ENCODE measurements at regions not wholly inside any gene's neighbourhood (a gene's known extent, or its start where the extent isn't known, plus 50 kb on each side); places are given as distances from the start of the nearest gene placed in this dataset.

DNA sequence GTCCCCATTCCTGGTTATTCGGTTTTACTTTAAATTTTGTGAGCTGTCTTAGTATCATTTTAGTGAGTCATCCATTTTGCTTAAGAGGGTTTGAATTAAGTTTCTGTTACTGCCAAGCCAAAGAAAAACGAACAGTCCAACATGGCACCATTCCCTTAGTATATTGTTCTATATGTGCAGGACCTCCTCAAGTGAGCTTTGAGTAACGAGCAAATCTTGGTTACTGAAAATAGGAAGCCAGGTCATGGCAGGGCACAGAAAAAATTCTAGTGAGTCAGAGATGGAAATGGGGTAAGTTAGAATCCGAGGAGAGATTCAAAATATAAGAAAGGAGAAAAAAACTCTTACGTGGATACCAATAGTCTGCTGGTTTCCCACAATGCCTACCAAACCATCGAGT, 292.9 kb downstream of the BAMBI start:
- Mint-ChIP-seq H3K27ac (ENCODE audit: unreplicated experiment) (no peak overlapping the region), H3K4me1 (ENCODE audit: low read depth, unreplicated experiment) (no peaks in the 10 kb centered on the region), H3K4me3 (ENCODE audit: unreplicated experiment) (no peak overlapping the region), H3K9me3 (ENCODE audit: unreplicated experiment) (no peaks in the 10 kb centered on the region), H3K27me3 (ENCODE audit: unreplicated experiment) (peaks cover 2% of the 10 kb centered on the region), H3K36me3 (ENCODE audit: unreplicated experiment) (peaks cover 4% of the 10 kb centered on the region)
- TF ChIP-seq, protein P1, sequence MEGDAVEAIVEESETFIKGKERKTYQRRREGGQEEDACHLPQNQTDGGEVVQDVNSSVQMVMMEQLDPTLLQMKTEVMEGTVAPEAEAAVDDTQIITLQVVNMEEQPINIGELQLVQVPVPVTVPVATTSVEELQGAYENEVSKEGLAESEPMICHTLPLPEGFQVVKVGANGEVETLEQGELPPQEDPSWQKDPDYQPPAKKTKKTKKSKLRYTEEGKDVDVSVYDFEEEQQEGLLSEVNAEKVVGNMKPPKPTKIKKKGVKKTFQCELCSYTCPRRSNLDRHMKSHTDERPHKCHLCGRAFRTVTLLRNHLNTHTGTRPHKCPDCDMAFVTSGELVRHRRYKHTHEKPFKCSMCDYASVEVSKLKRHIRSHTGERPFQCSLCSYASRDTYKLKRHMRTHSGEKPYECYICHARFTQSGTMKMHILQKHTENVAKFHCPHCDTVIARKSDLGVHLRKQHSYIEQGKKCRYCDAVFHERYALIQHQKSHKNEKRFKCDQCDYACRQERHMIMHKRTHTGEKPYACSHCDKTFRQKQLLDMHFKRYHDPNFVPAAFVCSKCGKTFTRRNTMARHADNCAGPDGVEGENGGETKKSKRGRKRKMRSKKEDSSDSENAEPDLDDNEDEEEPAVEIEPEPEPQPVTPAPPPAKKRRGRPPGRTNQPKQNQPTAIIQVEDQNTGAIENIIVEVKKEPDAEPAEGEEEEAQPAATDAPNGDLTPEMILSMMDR (IDR thresholded peaks at IDR 0.05; ENCODE audit: partially characterized antibody, unreplicated experiment): no peak
- DNase-seq: no peak

DNA sequence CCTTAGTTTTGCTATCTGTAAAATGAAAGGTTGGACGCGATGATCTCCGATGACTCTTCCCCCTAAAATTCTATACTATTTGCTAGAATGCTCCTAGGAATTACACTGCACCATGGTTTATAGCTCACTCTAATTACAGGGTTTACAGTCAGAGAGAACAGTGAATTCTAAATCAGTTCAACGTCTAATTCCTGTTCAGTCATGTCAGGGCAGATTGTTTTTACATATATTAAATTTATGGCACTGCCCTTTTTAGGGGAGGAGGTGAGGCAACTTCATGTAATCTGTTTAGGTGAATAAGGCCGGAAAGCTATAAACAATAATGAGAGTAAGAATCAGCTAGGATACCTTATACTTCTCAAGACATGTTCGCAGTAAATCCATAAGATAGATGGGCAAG, 293.9 kb downstream of the BAMBI start:
- no peaks in the 10 kb centered on the region for H3K36me3 Mint-ChIP-seq (ENCODE audit: unreplicated experiment)
- H3K9me3 Mint-ChIP-seq (ENCODE audit: unreplicated experiment): no peaks in the 10 kb centered on the region
- H3K27ac Mint-ChIP-seq (ENCODE audit: unreplicated experiment): no peak overlapping the region
- TF ChIP-seq, protein P1 (IDR thresholded peaks at IDR 0.05; ENCODE audit: partially characterized antibody, unreplicated experiment): no peak
- DNase-seq: no peak
- peaks cover 5% of the 10 kb centered on the region for H3K4me1 Mint-ChIP-seq (ENCODE audit: low read depth, unreplicated experiment)
- H3K27me3 Mint-ChIP-seq (ENCODE audit: unreplicated experiment): peaks cover 2% of the 10 kb centered on the region
- H3K4me3 Mint-ChIP-seq (ENCODE audit: unreplicated experiment): no peak overlapping the region

DNA sequence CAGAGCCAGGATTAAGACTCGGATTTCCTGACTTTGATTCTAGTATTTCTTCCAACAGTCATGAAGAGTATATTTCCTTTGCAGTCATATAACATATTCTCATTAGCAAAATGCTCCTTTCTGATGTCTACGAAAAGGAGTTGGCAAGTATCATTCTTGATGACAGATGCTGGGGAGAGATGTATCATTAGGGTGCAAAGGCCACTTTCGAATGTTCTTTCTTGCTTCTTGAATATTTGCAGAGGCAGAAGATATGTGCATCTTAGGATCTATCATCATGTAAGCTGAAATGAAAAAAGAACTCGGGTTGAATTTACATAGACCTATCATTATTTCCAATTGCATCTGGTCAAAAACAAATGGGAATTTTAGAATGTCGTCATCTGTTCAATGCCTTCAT, 294.4 kb downstream of the BAMBI start:
- H3K4me3 Mint-ChIP-seq (ENCODE audit: unreplicated experiment): no peak overlapping the region
- no peak for DNase-seq
- peaks cover 5% of the 10 kb centered on the region for H3K4me1 Mint-ChIP-seq (ENCODE audit: low read depth, unreplicated experiment)
- TF ChIP-seq, protein P1 (IDR thresholded peaks at IDR 0.05; ENCODE audit: partially characterized antibody, unreplicated experiment): no peak
- no peaks in the 10 kb centered on the region for H3K36me3 Mint-ChIP-seq (ENCODE audit: unreplicated experiment)
- H3K27me3 Mint-ChIP-seq (ENCODE audit: unreplicated experiment): peaks cover 2% of the 10 kb centered on the region
- no peaks in the 10 kb centered on the region for H3K9me3 Mint-ChIP-seq (ENCODE audit: unreplicated experiment)
- H3K27ac Mint-ChIP-seq (ENCODE audit: unreplicated experiment): no peak overlapping the region

DNA sequence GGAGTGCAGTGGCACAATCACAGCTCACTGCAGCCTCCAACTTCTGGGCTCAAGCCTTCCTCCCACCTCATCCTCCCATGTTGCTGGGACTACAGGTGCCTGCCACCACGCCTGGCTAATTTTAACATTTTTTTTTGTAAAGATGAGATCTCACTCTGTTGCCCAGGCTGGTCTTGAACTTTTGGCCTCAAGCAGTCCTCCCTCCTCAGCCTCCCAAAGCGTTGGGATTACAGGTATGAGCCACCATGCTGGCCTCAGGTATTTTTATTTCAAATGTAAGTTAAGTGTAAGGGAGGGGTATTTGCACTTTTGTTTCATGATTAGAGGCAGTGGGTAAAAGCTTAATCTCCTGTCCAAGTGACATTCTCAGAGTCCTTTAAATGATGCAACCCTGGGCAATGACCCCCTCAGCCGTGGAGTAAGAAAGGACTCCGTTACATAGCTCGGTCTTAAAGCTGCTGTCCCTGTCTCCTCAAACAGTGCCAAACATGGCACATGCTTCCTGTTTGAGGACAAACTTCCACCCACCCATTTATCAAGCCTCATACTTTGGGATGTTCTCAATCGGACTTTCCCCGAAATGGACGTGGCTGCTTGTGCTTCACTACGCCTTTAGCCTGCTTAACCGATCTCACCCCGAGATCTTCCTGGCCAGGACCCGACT, 296.1 kb downstream of the BAMBI start:
- Mint-ChIP-seq H3K27me3 (ENCODE audit: unreplicated experiment) (peaks cover 2% of the 10 kb centered on the region), H3K4me1 (ENCODE audit: low read depth, unreplicated experiment) (peaks cover 5% of the 10 kb centered on the region), H3K4me3 (ENCODE audit: unreplicated experiment) (no peak overlapping the region), H3K36me3 (ENCODE audit: unreplicated experiment) (no peaks in the 10 kb centered on the region), H3K9me3 (ENCODE audit: unreplicated experiment) (no peaks in the 10 kb centered on the region), H3K27ac (ENCODE audit: unreplicated experiment) (no peak overlapping the region)
- no peak for DNase-seq
- TF ChIP-seq, protein P1 (IDR thresholded peaks at IDR 0.05; ENCODE audit: partially characterized antibody, unreplicated experiment): no peak

DNA sequence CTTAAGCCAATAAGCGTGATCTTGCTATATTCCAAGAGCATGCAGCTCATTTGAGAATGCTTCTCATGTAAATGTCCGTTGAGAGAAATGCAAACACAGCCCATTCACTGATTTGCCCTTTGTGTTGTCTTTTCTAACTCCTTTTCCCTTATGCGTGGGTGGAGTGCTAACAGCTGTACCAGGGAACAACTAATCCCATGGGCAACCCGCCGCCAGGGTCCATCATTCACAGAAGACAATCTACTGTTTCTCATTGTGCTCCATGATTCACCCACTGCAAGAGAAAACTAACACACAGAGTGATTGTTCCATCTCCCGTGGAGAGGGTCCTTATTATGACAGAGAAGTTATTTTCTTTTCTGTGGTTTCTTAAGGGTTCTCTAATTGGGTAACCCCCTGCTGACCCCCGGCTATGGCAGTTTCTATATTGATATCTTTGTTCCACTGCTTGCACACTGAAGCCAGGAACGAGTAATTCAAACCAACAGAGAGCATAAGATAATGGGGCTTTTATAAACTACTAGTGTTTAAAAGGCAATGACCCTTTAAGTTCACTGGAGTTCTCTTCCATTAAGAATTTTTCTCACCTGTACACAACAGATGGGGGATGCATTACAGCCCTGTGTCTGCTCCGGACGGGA, 298.7 kb downstream of the BAMBI start:
- TF ChIP-seq, protein P1 (IDR thresholded peaks at IDR 0.05; ENCODE audit: partially characterized antibody, unreplicated experiment): no peak
- H3K27me3 Mint-ChIP-seq (ENCODE audit: unreplicated experiment): peaks cover 2% of the 10 kb centered on the region

More for the DNA sequence above, 298.7 kb downstream of the BAMBI start:
- Mint-ChIP-seq H3K27ac (ENCODE audit: unreplicated experiment) (no peak overlapping the region), H3K4me3 (ENCODE audit: unreplicated experiment) (no peak overlapping the region), H3K4me1 (ENCODE audit: low read depth, unreplicated experiment) (peaks cover 5% of the 10 kb centered on the region), H3K9me3 (ENCODE audit: unreplicated experiment) (no peaks in the 10 kb centered on the region), H3K36me3 (ENCODE audit: unreplicated experiment) (no peaks in the 10 kb centered on the region)
- no peak for DNase-seq
